Upper lobe of right lung (tissue), 1 donor: ENCODE measurements at regions not wholly inside any gene's neighbourhood (a gene's known extent, or its start where the extent isn't known, plus 50 kb on each side); places are given as distances from the start of the nearest gene placed in this dataset.
A peak's percentile ranks its signal among the peaks of the same experiment; 100 is the strongest.

Experiments
- ATAC-seq: fragments of 200-7000 bp; cut with Tn5 transposase; one replicate; pipeline ENCODE4 v1.9.1; 2020; ENCODE audit warnings: mild to moderate bottlenecking, moderate library complexity
- DNase-seq: peaks from one replicate; pipeline ENCODE4 v3.0.0-alpha.2; 2020
- H3K27ac ChIP-seq: fragments of 200-600 bp; one replicate; pipeline ENCODE4 v1.8.0; 2022
- H3K27me3 ChIP-seq: fragments of 200-600 bp; one replicate; pipeline ENCODE4 v1.8.0; 2022; ENCODE audit warnings: mild to moderate bottlenecking
- H3K36me3 ChIP-seq: fragments of 200-600 bp; one replicate; pipeline ENCODE4 v1.8.0; 2022
- H3K4me1 ChIP-seq: fragments of 200-600 bp; one replicate; pipeline ENCODE4 v1.8.0; 2022
- H3K4me3 ChIP-seq: fragments of 200-600 bp; one replicate; pipeline ENCODE4 v1.8.0; 2022; ENCODE audit warnings: mild to moderate bottlenecking
- H3K9me3 ChIP-seq: fragments of 200-600 bp; one replicate; pipeline ENCODE4 v1.8.0; 2022
- CTCF ChIP-seq: fragments of 200-600 bp; IDR thresholded peaks from one replicate; pipeline ENCODE4 v1.8.0; 2022; ENCODE audit warnings: antibody characterized with exemption
- intact Hi-C: fragments of 100-400 bp; cut with DNase I; formaldehyde crosslinking; loops from one replicate; pipeline ENCODE4 v1.11.0; 2022
- donor health status: DM: no; HTN: yes; CAD: no; lungs with severe emphysema.

- intact Hi-C loops, result no loop called here
- Histone ChIP-seq H3K36me3 (no peaks in the 10 kb centered on the region), H3K4me1 (peaks cover 5% of the 10 kb centered on the region), H3K27me3 (peaks cover 10% of the 10 kb centered on the region), H3K27ac (no peak overlapping the region), H3K4me3 (no peak overlapping the region), H3K9me3 (no peaks in the 10 kb centered on the region)
- no peak for DNase-seq
- peak; percentile 92 for ATAC-seq
- no peak for TF ChIP-seq CTCF
Measured at GRCh38 chr12:65649126-65649525, 175.2 kb upstream of the HMGA2 start.

GRCh38 chr12:65651060-65651459 lies 173.2 kb upstream of the HMGA2 start:
- Histone ChIP-seq H3K9me3 (no peaks in the 10 kb centered on the region), H3K4me3 (no peak overlapping the region), H3K4me1 (peaks cover 5% of the 10 kb centered on the region), H3K27me3 (peaks cover 10% of the 10 kb centered on the region), H3K27ac (no peak overlapping the region), H3K36me3 (no peaks in the 10 kb centered on the region)
- DNase-seq (no peak), ATAC-seq (no peak)
- no peak for TF ChIP-seq CTCF
- intact Hi-C loops, result no loop called here

- Histone ChIP-seq H3K9me3 (no peaks in the 10 kb centered on the region), H3K4me1 (peaks cover 5% of the 10 kb centered on the region), H3K36me3 (no peaks in the 10 kb centered on the region), H3K4me3 (no peak overlapping the region), H3K27ac (no peak overlapping the region), H3K27me3 (no peaks in the 10 kb centered on the region)
- ATAC-seq (no peak), DNase-seq (no peak)
- intact Hi-C loops, result no loop called here
- no peak for TF ChIP-seq CTCF
Measured at GRCh38 chr12:65653321-65653720, 171.0 kb upstream of the HMGA2 start.

- no peak overlapping the region for H3K4me3 ChIP-seq
- H3K4me1 ChIP-seq, result no peaks in the 10 kb centered on the region
- no peak for TF ChIP-seq CTCF
Measured at GRCh38 chr12:65653946-65654629, 170.2 kb upstream of the HMGA2 start.

GRCh38 chr12:65655074-65655493 lies 169.2 kb upstream of the HMGA2 start:
- Histone ChIP-seq H3K27ac (no peak overlapping the region), H3K4me3 (no peak overlapping the region), H3K27me3 (peaks cover 8% of the 10 kb centered on the region), H3K36me3 (no peaks in the 10 kb centered on the region), H3K4me1 (no peaks in the 10 kb centered on the region), H3K9me3 (no peaks in the 10 kb centered on the region)
- TF ChIP-seq CTCF, result no peak
- intact Hi-C loops, result no loop called here
- ATAC-seq (no peak), DNase-seq (no peak)

More at GRCh38 chr12:65653946-65654629, 170.2 kb upstream of the HMGA2 start:
- intact Hi-C loops, result no loop called here
- DNase-seq, result no peak
- Histone ChIP-seq H3K9me3 (no peaks in the 10 kb centered on the region), H3K36me3 (no peaks in the 10 kb centered on the region), H3K27ac (no peak overlapping the region), H3K27me3 (no peaks in the 10 kb centered on the region)
- no peak for ATAC-seq
